HG02970 (cell line): ENCODE measurements at regions not wholly inside any gene's neighbourhood (a gene's known extent, or its start where the extent isn't known, plus 50 kb on each side); places are given as distances from the start of the nearest gene placed in this dataset.
"Not testable (repeated sequence)": the region's sequence is repeated elsewhere in the genome, so short reads cannot be mapped to it uniquely, and the experiment has no call there.

Experiments
- ATAC-seq: cut with Tn5 transposase; IDR thresholded peaks from one replicate; pipeline ENCODE4 v1.9.1; 2021; ENCODE audit warnings: mild to moderate bottlenecking, moderate library complexity, moderate number of reproducible peaks; ENCODE audit not compliant: unreplicated experiment, low FRiP score

DNA sequence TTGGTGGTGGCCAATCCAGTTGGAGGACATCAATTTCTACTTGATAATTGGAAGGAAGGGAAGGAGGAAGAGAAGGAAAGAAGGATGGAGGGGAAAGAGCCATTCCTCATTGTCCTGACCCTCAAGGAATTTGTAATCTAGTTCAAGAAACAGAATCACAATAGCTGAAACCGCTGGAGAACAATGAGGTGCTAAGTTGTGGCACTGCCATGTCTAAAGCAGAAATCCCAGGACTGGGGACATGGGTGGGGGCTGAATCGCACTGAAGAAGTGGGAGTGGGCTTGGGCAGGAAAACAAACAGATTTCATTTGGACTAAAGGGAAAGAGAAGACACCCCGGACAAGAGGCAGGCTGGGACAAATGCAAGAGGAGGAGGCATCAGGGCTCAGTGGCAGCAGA is 183.6 kb downstream of the UACA start:
- ATAC-seq: no peak

DNA sequence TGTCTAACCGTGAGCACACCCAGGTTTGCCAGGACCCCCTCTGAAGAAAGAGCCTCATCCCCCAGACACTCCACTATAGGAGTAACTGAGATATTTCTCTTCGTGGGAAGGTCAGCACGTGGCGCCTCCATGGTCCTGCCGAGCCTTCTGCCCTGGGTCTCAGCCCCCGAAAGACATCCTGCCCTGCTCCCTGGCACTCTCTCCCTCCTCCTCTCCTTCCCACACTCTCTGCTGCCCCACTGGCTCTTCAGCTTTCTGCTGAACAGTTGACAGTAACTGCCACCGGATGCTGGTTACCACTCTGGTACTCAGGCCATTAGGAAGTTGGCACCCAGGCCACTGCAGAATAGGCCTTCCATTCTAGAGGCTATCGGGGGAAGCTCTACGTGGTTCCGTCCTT is 185.2 kb downstream of the UACA start:
- ATAC-seq: no peak

DNA sequence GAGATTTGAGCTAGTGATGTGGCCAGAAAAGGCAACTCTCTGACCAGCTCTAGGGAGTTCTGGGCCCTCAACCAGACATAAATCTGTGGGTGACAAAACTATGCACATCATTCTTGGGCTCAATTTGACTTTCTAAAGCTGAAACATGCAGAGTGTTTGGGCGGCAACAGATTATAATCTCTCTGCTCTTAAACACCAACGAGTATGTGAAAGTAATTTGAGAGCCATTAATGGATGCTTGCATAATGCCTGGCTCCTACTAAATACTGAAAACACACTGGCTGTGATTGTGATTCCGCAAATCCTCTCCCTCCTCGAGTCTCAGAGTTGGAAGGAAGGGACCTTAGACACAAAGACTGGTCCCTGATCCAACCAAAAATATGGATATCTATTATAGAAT is 186.7 kb downstream of the UACA start:
- ATAC-seq: no peak

DNA sequence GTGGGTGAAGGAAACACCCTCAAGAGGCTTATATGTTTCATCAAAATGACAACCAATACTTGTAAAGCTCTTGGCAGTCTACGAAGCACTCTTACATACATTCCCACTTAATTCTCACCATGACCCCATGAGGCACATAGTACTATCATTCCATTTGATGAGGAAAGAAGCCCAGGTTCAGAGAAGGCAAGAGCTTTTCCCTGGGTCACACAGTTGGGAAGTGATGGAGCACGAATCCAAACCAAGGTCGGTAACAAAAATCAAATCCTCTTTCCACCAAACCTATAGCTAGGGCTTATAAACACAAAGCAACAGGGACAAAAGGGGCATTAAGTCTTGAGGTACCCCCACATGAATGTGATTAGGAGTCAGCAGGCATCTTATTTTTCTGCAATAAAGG is 187.1 kb downstream of the UACA start:
- no peak for ATAC-seq

DNA sequence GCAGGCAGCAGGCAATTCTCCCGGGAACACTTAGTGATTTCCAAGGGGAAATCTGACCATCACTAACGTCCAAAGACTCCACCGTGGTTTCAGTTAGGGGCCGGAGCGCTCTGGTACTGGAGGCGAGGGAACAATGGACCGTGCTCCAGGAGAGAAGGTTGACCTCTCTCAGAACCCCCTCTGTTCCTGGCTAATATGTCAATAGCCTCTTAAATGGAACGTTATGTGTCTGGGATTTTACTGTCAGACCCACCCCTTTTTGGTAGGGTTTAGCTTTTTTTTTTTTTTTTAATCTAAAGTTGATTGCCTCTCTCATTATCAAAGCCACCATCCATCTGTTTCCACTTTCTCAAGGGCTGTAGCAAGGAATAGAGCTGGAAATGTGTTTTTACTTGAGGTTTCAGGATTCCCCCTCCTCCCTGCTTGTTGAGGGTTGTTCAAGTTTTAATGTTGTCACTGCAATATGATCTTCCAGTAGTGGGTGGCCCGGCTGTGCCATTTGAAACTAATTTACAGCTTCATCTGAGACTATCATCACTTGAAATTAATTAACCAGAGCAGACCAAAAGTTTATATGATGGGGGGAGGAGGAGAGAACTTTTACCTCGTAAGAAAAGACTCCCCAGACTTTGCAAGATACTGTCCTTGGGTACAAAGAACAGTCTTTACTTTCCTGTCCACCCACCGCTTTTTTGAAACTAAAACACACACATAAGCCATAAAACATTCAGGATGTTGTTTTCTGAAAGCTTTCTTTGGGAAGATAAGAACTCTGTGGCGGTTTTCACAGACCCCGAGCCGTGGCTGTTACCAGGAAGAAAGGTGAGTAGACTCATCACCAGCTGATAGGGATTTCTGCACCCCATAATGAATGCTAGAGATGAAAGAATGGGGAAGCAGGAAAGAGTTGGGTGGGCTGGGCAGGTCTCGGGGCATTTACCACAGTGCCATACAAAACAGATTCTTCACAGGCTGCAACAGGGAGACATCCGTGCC is 187.8 kb downstream of the UACA start:
- no peak for ATAC-seq

DNA sequence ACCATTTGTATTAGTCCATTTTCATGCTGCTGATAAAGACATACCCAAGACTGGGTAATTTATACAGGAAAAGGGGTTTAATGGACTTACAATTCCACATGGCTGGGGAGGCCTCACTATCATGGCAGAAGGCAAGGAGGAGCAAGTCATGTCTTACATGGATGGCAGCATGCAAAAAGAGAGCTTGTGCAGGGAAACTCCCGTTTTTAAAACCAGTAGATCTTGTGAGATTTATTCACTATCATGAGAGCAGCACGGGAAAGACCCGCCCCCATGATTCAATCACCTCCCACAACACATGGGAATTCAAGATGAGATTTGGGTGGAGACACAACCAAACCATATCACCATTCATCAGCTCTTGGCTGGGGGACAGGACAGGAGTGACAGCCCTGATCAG is 189.0 kb downstream of the UACA start:
- ATAC-seq: not testable (repeated sequence)

DNA sequence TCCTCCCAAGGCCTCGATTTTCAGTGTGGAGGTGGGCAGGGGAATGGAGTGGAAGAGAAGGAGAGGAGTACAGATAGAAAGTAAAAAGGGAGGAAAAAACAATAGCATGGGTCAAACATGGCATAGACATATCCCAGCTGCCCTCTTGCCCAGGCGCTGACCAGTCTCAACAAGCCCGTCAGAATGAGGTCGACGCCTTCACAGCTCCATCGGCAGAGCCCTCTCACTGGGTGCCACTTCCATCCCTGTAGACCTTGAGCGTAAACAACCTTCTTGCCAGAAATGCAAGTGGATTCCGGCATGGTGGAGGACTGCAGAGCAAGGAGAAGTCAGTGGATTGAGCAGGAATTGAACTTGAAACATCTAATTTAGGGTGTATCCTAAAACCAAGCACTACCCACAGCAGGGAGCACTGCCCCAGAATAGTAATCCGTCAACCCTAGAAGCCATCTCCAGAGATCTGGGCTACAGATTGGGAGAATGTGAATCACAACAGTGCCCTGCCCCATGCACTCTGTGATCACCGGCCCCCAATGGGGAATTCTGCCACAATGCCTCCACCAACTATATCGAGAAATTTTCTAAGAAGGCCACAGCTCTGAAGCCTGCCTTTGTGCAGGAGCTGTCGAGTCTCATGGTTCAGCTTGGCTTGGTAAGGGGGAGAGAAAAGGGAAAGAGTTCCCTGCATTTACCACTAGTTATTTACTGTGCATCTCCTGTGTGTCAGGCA is 190.1 kb downstream of the UACA start:
- no peak for ATAC-seq

DNA sequence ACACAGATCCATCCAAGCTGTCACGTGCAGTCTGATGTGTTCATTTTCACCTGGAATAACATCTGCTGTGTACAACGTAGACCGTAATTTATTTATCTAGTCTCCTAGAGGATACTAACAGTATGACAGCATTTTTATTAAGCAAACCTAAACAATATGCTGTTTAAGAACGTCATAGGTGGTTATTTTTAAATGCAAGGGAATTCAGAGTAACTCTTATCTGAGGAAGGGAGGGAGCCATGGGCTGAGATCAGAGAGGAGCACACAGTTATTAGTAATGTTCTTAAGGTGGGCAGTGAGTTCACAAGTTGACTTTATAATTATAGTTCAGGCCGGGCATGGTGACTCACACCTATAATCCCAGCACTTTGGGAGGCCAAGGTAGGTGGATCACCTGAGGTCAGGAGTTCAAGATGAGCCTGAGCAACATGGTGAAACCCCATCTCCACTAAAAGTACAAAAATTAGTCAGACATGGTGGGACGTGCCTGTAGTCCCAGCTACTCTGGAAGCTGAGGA is 193.6 kb downstream of the UACA start:
- no peak for ATAC-seq

DNA sequence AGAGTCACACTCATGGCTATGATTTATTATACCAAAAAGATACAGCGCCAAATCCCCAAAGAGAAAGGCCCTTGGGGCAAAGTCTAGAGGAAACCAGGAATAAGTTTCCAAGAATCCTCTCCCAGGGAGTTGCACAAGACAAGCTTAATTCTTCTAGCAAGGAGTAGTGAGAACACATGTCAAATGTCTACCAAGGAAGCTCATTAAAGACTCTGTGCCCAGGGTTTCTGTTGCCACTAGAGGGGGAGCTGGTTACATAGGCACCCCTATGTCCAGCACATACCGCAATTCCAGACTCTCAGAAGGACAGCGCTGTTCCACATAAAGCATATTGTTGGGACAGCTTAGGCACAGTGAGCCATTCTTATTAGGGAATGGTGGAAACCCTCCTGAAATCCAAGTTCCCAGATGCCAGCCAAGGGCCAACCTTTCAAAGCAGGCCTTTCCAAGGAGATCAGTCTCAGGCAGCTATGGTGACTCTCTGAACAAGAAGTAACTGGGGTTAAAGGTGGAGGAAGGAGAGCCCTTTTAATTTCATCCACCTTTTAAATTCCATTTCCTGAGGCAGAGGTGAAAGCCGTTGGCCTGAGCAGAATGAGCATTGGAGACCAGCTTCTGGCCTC is 194.2 kb downstream of the UACA start:
- no peak for ATAC-seq

DNA sequence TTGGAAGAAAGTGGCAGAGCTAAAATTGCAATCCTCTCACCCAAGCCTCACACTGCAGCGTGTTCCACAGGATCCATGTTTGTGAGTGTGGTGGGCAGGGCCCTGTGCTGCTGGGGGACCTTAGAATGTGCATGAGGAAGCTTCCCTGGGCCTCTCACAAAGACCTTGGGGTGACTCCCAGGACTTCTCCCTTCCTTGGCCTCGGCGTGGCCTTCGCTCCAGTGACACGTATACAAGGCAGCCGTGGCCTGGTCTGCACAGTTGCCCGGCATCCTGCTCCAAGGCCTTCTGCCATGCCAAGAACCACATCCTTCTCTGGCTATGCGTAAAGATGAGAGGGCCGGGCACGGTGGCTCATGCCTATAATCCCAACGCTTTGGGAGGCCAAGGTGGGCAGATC is 196.4 kb downstream of the UACA start:
- ATAC-seq: no peak

DNA sequence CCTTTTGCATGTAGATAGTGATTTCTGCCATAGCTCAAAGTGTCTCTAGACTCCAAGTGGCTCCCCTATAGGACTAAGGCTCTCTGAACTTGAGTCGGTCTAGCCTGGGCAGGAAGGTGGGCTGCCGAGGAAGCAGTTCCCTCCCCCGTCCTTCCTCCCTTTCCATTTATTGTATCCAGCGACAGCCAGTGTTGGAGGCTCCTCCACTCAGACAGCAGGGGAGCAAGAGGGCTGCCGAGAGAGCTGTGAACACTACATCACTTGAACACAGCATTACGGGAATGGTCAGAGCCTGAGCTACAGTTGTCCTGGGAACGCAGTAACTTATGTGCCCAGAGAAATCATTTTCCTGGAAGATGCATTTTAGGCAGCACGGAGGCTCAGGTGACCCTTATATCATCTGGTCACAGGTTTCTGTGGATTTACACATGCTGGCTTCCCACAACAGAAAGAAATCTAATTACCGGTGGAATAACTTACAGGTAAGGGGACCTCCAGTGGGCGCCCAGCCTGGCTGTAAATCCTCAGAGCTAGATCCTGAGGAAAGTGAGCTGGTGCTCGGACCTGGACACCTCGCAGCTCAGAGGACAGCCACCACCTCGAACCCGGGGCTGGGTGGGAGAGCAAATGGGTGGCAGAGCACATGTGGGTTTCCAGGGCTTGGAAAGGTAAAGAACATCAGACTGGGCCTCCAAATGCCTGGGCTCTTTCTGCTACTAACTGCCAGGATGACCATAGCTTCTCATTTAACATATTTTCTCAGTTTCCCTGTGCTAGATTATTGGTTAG is 197.1 kb downstream of the UACA start:
- ATAC-seq: no peak

DNA sequence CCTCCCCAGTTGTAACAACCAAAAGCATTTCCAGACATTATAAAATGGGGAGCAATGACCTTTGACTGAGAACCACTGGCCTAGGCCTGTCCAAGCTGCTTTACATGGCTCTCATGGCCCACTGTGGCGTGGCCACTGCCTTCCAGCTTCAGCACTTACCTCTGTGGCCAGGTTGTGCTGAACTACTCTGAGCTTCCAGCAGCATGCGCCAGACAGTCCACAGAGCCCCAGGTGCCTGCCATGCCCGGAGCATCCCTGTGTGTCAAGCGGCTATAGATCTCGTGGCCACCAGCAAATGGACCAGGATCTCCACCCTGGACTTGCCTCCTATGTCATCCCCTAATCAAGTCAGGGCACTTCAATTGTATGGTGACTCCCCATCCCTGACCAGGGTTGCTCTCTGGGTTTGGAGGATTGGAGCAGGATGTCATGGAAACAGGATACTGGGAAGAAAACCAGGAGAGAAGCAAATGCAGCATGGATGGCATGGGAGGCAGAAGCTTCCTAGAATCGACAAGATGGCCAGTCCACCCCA is 199.7 kb downstream of the UACA start:
- ATAC-seq: no peak

DNA sequence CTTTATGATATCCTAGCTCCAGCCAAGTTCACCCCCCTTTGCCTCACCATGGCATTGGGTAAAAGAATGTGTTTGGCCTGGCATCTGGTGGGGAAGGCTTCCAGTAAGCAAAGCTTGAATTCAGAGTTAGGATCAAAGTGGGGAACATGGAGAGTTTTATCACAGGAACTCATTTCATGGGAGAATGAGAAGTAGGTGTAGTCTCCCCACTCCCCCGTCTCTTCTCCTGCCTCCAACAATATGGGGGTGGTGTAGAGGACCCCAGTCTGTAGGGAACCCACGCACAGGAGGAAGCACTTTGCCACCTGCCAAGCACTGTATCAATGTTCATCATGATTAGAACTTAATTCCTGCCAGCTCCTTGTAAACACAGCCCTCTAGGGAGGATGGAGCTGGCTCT is 200.5 kb downstream of the UACA start:
- no peak for ATAC-seq

DNA sequence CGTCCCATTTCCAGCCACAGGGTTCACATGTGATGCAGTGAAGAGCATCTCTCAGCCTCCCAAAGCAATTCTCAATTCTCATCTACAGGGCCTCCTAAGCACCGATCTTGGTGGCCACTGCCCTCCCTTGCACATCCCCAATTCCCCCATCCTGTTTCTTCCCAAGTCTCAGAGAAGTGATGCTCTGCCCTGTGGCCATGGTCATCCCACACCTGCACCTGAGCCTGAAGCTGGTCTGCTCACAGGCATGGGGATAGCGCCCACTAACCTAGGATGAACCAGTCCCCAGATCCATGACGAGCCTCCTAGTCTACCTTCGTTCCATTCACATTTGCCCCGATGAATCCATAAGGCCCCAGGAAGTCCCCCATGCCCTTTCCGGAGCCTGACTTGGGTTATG is 201.5 kb downstream of the UACA start:
- no peak for ATAC-seq

DNA sequence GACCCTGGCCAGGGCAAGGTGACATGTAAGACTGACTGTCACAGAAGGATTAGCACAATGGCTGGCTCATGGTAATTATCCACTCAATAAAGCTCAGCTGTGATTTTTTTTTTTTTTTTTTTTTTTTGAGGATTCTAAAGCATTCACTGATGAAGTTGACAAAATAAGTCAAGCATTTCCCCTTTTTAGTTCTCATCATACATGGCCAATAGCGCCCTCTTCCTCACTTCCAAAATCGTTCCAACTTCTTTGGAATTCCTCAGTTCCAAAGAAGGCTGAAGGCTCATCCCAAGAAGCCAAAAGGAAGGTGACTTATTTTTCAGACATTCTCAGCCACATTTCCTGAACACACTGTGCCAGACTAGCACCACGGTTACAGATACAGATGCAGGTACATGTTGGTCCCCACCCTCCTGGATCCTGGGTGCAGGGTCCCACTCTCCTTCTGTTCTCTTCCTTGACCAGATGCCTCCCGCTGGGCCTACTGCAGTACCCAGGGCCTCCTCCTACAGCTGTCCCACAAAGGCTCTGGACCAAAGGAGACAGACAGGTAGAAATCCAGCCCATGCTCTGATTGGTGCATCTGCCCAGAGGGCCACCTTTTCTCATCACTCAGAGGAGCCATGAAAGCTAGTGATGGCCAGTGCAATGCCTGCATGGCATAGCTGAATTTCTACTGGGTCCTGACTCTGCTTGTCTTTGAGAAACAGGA is 202.6 kb downstream of the UACA start:
- no peak for ATAC-seq

DNA sequence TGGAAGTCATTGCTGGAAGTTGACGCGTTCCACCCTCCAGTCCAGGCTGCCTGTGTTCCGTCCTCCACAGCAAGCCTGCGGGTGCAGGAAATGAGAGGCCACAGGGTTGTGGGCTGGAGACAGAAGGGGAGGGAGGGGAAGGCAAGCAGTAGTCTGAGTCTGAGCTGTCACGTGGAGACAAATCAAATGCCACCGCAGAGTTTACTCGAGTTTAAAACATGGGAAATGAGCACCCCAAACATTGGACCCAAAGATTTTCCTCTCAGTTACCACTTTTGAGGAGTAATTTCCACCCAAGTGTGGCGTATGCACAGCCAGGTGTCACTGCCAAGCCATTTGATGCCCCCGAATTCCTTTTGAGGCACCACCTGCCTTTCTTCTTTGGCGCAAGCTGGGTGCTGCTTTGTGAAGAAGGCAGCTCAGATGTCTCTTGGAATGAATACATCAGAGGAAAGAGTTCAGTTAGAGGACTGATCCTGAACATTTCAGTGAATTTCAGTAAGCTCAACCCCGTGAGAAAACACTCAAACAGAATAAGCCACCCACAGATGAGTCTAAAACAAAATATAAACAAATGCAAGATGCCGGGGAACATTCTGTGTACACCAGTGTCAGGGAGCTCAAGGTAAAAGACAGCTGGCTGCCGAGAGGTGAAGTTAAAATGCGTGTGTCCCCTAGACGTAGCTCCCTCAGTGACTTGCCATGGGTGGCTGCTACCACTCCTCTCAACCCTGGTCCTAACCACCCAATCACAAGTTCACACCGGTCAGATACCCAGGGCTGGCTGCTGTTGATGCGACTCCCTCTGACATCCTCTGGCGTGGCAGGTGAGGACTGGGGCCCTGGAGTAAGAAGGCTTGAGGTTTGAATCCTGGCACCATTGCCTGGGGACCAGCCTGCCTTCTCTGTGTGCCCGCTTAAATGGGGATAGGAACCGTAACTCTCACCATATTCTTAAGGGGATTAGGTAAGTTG is 203.8 kb downstream of the UACA start:
- ATAC-seq: no peak

DNA sequence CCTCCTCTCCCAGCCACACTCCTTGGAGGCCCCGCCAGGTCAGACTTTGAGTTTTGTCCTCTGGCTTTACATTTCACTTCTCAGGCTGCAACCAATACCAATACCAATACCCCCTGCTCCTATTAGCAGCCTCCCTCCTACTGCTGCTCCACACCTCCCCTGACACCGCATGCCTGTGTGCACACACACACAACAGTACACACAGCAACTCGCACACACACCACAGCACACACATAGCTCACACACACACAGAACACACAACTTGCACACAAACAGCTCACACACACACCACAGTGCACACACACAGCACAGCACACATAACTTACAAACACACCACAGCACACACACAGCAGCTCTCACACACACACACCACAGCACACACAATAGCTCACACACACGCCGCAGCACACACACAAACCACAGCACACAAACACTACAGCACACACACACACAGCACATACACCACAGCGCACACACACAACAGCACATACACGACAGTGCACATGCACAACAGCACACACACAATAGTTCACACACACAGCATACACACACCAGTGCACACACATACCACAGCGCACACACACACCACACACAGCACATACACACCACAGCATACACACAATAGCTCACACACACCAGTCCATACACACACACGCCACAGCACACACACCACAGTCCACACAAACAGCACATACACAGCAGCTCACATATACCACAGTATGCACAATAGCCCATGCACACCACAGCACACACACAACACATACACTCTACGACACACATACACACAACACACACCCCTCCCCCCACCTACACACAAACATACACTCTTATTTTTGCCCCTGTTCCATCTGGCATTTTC is 204.7 kb downstream of the UACA start:
- ATAC-seq: no peak
